Aorta (tissue), 5 donors: ENCODE measurements at regions not wholly inside any gene's neighbourhood (a gene's known extent, or its start where the extent isn't known, plus 50 kb on each side); places are given as distances from the start of the nearest gene placed in this dataset.
"Not testable (repeated sequence)": the region's sequence is repeated elsewhere in the genome, so short reads cannot be mapped to it uniquely, and the experiment has no call there.

Experiments
- ATAC-seq: fragments of 200-7000 bp; cut with Tn5 transposase; one replicate; pipeline ENCODE4 v1.9.1; 2022; ENCODE audit warnings: moderate library complexity; ENCODE audit not compliant: low FRiP score
- DNase-seq, 2 donors: peaks; one replicate each; pipeline ENCODE4 v3.0.0-alpha.2; 2020
- H3K27ac ChIP-seq, 2 donors: one replicate each; pipeline ENCODE4 v1.5.1; 2013; ENCODE audit warnings: low read length in 2 of 2, mild to moderate bottlenecking in 2 of 2, moderate library complexity in 2 of 2, control low read depth in 1 of 2, inconsistent platforms in 1 of 2, low read depth in 1 of 2
- H3K27me3 ChIP-seq, 2 donors: one replicate each; pipeline ENCODE4 v1.6.1; 2013; ENCODE audit warnings: control low read depth in 1 of 2, low read length in 1 of 2, mild to moderate bottlenecking in 1 of 2, moderate library complexity in 1 of 2; ENCODE audit not compliant: insufficient read depth in 2 of 2, control insufficient read depth in 1 of 2
- H3K36me3 ChIP-seq, 2 donors: one replicate each; pipeline ENCODE4 v1.6.1; 2013; ENCODE audit warnings: control low read depth in 1 of 2, low read length in 1 of 2, mild to moderate bottlenecking in 1 of 2; ENCODE audit not compliant: insufficient read depth in 2 of 2, control insufficient read depth in 1 of 2
- H3K4me1 ChIP-seq, 2 donors: one replicate each; pipeline ENCODE4 v1.6.1; 2013; ENCODE audit warnings: low read length in 2 of 2, control low read depth in 1 of 2, mild to moderate bottlenecking in 1 of 2, moderate library complexity in 1 of 2; ENCODE audit not compliant: insufficient read depth in 2 of 2, control insufficient read depth in 1 of 2
- H3K4me3 ChIP-seq, 2 donors: one replicate each; pipeline ENCODE4 v1.5.1; 2013; ENCODE audit warnings: low read length in 2 of 2, control low read depth in 1 of 2, mild to moderate bottlenecking in 1 of 2
- H3K9me3 ChIP-seq: one replicate; pipeline ENCODE4 v1.6.1; 2013; ENCODE audit warnings: mild to moderate bottlenecking, low read length; ENCODE audit not compliant: control insufficient read depth
- WGBS, 2 donors: extraction: QIAGEN DNeasy Blood & Tissue Kit; methylation state at CpG; one replicate each; pipeline ENCODE4 v1.1.7; 2013; 5-methylcytosine and 5-hydroxymethylcytosine counted together
- intact Hi-C, 2 donors: fragments of 100-400 bp; cut with DNase I; formaldehyde crosslinking; loops; one replicate each; pipeline versions ENCODE4 v1.14.2 to v1.15.0; 2022
- donor health status: healthy with polysubstance abuse.
- donor health status: Bipolar disorder and iron deficiency.
- donor health status: DM: no; HTN: no; CAD: no.
- donor health status: DM: no; HTN: no; CAD: no.
- donor health status: DM: yes; HTN: yes; CAD: no.

DNA sequence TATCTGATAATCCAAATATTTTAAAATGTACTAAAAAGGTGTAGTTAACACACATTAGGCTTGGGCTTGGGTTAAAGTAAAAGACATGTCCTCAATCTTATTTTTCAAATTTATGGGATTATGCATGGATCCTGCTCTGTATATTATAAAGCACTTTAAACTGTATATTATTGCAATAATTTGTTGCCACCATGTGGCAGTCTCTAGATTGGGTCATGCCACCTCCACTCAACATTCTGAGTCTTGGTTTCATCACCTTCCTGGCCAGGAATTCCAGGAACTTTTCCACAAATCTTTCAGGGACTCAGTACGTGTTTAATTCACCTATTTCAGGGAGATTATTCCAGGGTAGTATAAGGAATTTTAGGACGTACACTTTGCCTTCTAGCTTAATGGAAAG is 695.5 kb downstream of the FAM181B start:
- H3K4me3 ChIP-seq, result no peak overlapping the region
- no peaks in the 10 kb centered on the region for H3K27me3 ChIP-seq
- intact Hi-C loops, result loop anchor here in 1 of 2 donors (10.0 kb wide), 1 partner anchor 393 kb away; no protein-coding TSS in a partner anchor
- 20 to 25% methylated on average over 2 of the region's 2 CpGs for WGBS, 2 donors
- no peak overlapping the region for H3K27ac ChIP-seq
- H3K9me3 ChIP-seq, result no peaks in the 10 kb centered on the region
- H3K4me1 ChIP-seq, result no peaks in the 10 kb centered on the region
- ATAC-seq (no peak), DNase-seq (no peak)
- no peaks in the 10 kb centered on the region for H3K36me3 ChIP-seq

DNA sequence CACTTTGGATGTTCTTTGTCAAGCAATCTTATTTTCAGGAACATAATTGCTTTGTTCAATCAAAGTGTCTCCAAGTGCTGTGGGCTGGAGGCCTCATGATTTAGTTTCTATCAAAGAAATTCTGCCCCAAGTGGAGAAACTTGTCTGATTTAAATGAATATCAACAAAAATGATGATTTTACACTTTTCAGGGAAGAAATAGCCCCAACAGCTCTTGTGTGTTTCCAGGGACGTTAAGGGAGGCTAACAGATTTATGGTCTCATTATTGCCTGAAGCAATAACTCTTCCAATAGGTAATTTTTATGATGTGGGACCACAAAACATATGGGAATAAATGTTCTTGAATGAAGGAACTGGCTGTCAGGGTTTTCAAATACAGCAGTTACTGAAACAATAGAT is 699.1 kb downstream of the FAM181B start:
- H3K4me1 ChIP-seq, result no peaks in the 10 kb centered on the region
- DNase-seq (no peak), ATAC-seq (no peak)
- no peaks in the 10 kb centered on the region for H3K9me3 ChIP-seq
- no peak overlapping the region for H3K27ac ChIP-seq
- H3K36me3 ChIP-seq, result no peaks in the 10 kb centered on the region
- intact Hi-C loops, result loop anchor here in 1 of 2 donors (10.0 kb wide), 1 partner anchor 390 kb away; no protein-coding TSS in a partner anchor
- 27 to 48% methylated on average over 1 of the region's 1 CpG for WGBS, 2 donors
- no peaks in the 10 kb centered on the region for H3K27me3 ChIP-seq
- H3K4me3 ChIP-seq, result no peak overlapping the region

DNA sequence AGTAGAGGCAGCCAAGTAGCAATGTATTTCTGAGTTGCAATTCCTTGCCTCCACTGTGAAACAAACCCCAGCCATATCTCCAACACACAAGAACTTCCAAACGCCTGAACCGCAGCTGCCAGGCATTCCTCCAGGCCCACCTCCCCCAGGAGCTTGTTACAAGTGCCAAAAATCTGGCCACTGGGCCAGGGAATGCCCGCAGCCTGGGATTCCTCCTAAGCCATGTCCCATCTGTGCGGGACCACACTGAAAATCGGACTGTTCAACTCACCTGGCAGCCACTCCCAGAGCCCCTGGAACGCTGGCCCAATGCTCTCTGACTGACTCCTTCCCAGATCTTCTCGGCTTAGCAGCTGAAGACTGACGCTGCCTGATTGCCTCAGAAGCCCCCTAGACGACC is 706.3 kb downstream of the FAM181B start:
- DNase-seq, H3K27me3 ChIP-seq, ATAC-seq, H3K27ac ChIP-seq, H3K36me3 ChIP-seq, H3K9me3 ChIP-seq, H3K4me1 ChIP-seq, intact Hi-C loops, H3K4me3 ChIP-seq: not testable (repeated sequence)
- WGBS, 2 donors, result 83 to 86% methylated on average over 9 of the region's 9 CpGs

DNA sequence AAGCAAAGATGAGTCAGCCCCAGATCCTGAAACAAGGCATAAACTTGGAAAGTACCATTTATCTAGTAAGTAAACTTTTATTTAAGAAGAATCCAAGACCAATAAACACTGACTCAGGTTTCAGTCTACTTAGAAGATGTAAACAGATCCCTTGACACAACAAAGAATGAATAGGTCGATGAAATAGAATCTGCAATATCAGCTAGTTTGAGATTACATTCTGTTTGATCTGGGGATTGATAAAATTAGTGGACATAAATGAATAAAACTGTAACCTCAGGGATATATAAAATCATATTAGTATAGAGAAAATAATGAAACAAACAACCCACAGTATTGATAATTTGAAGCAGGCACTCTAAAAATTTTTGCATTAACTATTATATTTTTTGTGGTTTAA is 708.9 kb downstream of the FAM181B start:
- no peaks in the 10 kb centered on the region for H3K36me3 ChIP-seq
- DNase-seq (no peak), ATAC-seq (no peak)
- intact Hi-C loops, result no loop called here
- H3K27ac ChIP-seq, result no peak overlapping the region
- no peak overlapping the region for H3K4me3 ChIP-seq
- WGBS, 2 donors, result 71 to 72% methylated on average over 1 of the region's 1 CpG
- H3K27me3 ChIP-seq, result no peaks in the 10 kb centered on the region
- H3K9me3 ChIP-seq, result no peaks in the 10 kb centered on the region
- no peaks in the 10 kb centered on the region for H3K4me1 ChIP-seq

DNA sequence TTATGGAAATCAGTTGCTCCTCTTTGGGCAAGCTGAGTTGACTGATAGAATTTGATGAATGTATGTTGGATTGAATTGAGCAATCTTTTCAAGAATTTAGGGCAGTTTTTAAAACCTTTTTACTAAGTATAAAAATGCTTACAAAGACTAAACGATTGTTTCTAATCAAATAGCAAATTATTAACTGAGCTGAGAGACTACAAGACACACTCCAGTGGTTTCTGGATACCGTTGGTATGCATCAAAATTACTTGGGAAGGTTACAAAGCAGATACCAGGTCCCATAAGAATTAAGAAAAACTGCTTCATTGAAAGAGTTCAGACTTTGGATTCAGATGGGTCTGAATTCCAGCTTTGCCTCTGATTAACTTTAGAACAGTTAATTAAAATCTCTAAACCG is 721.4 kb downstream of the FAM181B start:
- H3K9me3 ChIP-seq, result no peaks in the 10 kb centered on the region
- H3K4me3 ChIP-seq, result no peak overlapping the region
- H3K27ac ChIP-seq, result no peak overlapping the region
- no peaks in the 10 kb centered on the region for H3K36me3 ChIP-seq
- 62 to 66% methylated on average over 3 of the region's 3 CpGs for WGBS, 2 donors
- no peak for DNase-seq
- no peak for ATAC-seq
- intact Hi-C loops, result no loop called here
- peaks cover 0 to 1% of the 10 kb centered on the region in 2 donors for H3K4me1 ChIP-seq
- no peaks in the 10 kb centered on the region for H3K27me3 ChIP-seq

DNA sequence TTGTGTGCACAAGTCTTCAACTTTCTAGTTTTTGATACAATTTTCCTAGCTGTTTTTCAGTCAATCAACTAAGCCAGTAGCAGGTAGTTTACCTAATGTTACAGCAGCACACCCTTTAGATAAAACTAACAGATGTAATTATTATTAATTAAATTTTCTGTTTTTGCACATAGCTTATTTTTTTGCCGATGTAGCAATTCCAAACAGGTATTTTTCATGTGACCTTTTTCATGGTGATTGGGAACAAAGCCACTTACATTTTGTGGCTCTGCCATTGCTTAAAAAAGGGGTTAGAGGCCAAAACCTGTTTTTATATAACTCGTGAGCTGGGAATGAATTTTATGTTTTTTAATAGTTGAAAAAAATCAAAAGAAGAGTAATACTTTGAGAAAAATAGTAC is 724.5 kb downstream of the FAM181B start:
- ATAC-seq (no peak), DNase-seq (no peak)
- Histone ChIP-seq H3K27me3 (no peaks in the 10 kb centered on the region), H3K27ac (no peak overlapping the region), H3K36me3 (no peaks in the 10 kb centered on the region), H3K4me1 (peaks cover 3% of the 10 kb centered on the region in 2 donors), H3K9me3 (no peaks in the 10 kb centered on the region), H3K4me3 (no peak overlapping the region)
- intact Hi-C loops, result no loop called here
- WGBS, 2 donors, result 70 to 78% methylated on average over 2 of the region's 2 CpGs

DNA sequence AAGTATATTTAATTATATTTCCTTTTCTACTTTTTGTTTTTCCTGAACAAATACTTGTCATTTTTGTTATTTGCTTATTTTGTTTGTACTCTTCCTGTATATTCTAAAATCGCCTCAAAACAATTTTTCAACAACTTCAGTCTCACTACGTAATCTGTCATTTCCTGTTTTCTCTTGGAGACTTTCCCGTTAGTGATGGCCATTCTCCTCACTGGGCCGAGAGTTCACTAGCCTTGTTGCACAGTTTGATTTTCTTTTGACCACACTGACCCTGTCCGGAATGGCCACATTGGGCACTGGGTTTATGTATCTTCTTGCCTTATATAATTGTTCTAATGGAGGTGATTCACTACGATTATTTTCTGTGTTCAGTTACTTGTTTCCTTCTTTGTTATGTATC is 726.1 kb downstream of the FAM181B start:
- H3K27me3 ChIP-seq, result no peaks in the 10 kb centered on the region
- H3K4me3 ChIP-seq, result no peak overlapping the region
- intact Hi-C loops, result no loop called here
- H3K9me3 ChIP-seq, result no peaks in the 10 kb centered on the region
- DNase-seq (no peak), ATAC-seq (no peak)
- H3K4me1 ChIP-seq, result peaks cover 3 to 6% of the 10 kb centered on the region in 2 donors
- no peaks in the 10 kb centered on the region for H3K36me3 ChIP-seq
- no peak overlapping the region for H3K27ac ChIP-seq
- 45 to 54% methylated on average over 6 of the region's 6 CpGs for WGBS, 2 donors

DNA sequence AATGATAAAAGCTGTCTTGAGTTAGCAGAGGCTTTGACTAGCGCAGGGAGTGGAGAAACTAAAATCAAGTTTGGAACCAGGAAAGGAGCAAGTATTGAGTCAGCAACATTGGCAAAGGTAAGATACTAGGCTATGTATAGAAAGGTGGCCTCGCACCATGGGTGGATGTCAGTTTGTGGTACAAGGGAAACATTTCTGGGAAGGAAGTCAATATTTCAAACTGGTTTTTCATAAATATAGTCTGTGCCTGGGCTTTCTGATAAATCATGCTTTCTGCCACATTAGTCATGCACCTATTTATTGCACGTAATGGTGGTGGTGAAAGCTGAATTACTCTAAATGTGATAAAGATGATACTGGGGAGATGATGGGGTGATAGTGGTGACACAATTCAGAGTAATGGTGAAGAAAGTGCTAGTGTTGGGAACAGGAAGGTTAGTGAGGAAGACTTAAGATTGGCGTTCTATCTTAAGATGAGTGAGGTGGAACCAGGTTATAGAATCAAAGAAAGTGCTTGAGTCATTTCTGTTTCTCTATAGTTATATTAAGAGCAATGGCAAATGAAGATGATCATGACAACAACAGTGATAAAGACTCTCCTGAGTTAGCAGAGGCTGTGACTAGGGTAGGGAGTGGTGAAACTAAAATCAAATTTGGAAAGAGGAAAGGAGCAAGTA is 729.0 kb downstream of the FAM181B start:
- Histone ChIP-seq H3K27me3 (no peaks in the 10 kb centered on the region), H3K36me3 (no peaks in the 10 kb centered on the region), H3K4me1 (peaks cover 3 to 5% of the 10 kb centered on the region in 2 donors), H3K27ac (no peak overlapping the region), H3K9me3 (no peaks in the 10 kb centered on the region), H3K4me3 (no peak overlapping the region)
- intact Hi-C loops, result no loop called here
- WGBS, 2 donors, result 60 to 64% methylated on average over 4 of the region's 4 CpGs
- DNase-seq (no peak), ATAC-seq (no peak)

DNA sequence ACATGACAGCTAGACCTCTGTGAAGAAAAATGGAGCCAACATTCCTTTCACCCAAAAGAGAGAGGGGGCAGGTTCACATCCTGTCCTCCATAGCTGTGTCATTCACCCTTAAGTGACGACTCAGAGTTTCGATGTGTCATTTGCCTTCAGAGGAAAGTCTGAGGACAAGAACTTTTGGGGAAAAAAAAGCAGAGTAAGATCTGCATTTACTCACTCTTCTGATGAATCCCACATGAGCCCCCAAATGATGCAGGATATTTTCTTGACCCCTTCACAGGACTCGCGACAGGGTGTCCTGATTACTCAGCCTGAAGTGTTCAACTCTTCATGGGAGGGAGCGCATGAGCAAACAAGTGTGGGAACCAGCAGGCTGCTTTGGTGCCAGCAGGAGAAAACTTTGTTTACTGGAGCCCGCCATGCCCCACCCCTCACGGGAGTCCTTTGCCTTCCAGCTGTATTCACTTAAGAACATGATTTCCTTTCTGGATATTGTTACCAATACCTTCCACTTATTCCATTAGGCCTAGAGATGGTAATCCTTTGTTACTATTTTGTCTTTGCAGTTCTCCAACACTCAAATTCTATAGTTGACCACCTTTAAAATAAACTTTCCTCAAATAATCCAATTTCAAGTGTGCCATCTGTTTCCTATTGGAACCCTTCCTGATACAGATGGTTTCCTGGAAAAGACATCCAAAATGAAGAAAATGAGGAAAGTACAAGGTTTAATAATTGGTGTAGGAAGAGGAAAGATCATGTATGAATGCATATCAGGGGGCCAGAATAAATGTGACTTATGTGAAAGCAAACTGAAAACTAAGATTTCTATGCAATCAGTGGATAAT is 729.8 kb downstream of the FAM181B start:
- intact Hi-C loops, result no loop called here

More for the DNA sequence above, 729.8 kb downstream of the FAM181B start:
- H3K27ac ChIP-seq, result no peak overlapping the region
- no peaks in the 10 kb centered on the region for H3K36me3 ChIP-seq
- no peak overlapping the region for H3K4me3 ChIP-seq
- no peaks in the 10 kb centered on the region for H3K27me3 ChIP-seq
- H3K9me3 ChIP-seq, result no peaks in the 10 kb centered on the region
- no peak for ATAC-seq
- WGBS, 2 donors, result 20 to 29% methylated on average over 7 of the region's 7 CpGs
- no peak for DNase-seq
- peaks cover 3 to 5% of the 10 kb centered on the region in 2 donors for H3K4me1 ChIP-seq
